ENCODE measurements at regions not wholly inside any gene's neighbourhood (a gene's known extent, or its start where the extent isn't known, plus 50 kb on each side); places are given as distances from the start of the nearest gene placed in this dataset.

GRCh38 chr12:86456241-86456640 is 200.1 kb upstream of the MGAT4C start:
- H3K23me2 ChIP-seq (ENCODE audit: insufficient read length, low read depth, low read length, poor library complexity, severe bottlenecking), result no peaks in the 10 kb centered on the region
- no peak overlapping the region for H3K18ac ChIP-seq (ENCODE audit: insufficient read length, low read depth, low read length)
- no peaks in the 10 kb centered on the region for H3K79me1 ChIP-seq (ENCODE audit: insufficient read depth, low read depth, low read length, poor library complexity, severe bottlenecking)
- no peak overlapping the region for H3K27ac ChIP-seq (ENCODE audit: insufficient read length, low read depth, low read length)
- TF ChIP-seq CTCF (conservative IDR thresholded peaks at IDR 0.05), result no peak
- no peaks in the 10 kb centered on the region for H3K9me3 ChIP-seq (ENCODE audit: control insufficient read depth, low read depth, low read length)
- H3K79me2 ChIP-seq (ENCODE audit: insufficient read depth, low read length), result no peaks in the 10 kb centered on the region
- no peak overlapping the region for H4K91ac ChIP-seq (ENCODE audit: insufficient read length, low read depth, low read length)
- H4K8ac ChIP-seq (replicated peaks; ENCODE audit: insufficient read length, low read depth, low read length), result no peak overlapping the region
- peaks cover 8 to 9% of the 10 kb centered on the region in 2 experiments; a peak in 3 of 4 replicates for H3K4me1 Mint-ChIP-seq
- no peak overlapping the region for H2BK12ac ChIP-seq (ENCODE audit: insufficient read length, low read depth, low read length)
- no peak overlapping the region for H2AFZ ChIP-seq (ENCODE audit: low read length)
- H3K4me3 Mint-ChIP-seq, result no peak overlapping the region
- H3K4me1 ChIP-seq (ENCODE audit: insufficient read depth, low read length), result no peaks in the 10 kb centered on the region; the same call in 1 of the 2 replicates
- no CpG with 5 or more reads among the region's 3 CpGs for WGBS (ENCODE audit: extremely low coverage, insufficient read length, low lambda C conversion rate)
- H2BK5ac ChIP-seq (ENCODE audit: insufficient read length, low read length), result no peak overlapping the region
- no peaks in the 10 kb centered on the region for H3K27me3 ChIP-seq (ENCODE audit: insufficient read depth, low read length)
- no peak overlapping the region for H3K4me2 ChIP-seq (ENCODE audit: insufficient read depth, insufficient read length, low read length)
- H3K9me3 Mint-ChIP-seq, result no peaks in the 10 kb centered on the region
- H4K20me1 ChIP-seq (ENCODE audit: control insufficient read depth, insufficient read depth, insufficient read length), result no peaks in the 10 kb centered on the region
- no peak overlapping the region for H2BK20ac ChIP-seq (ENCODE audit: low read depth, low read length, poor library complexity, severe bottlenecking)
- no peak overlapping the region for H3K4ac ChIP-seq (ENCODE audit: low read depth, low read length)
- no peak overlapping the region for H3K14ac ChIP-seq (ENCODE audit: insufficient read depth, low read length)
- no peak overlapping the region for H3T11ph ChIP-seq (ENCODE audit: low read length)
- no peak overlapping the region for H3K27ac Mint-ChIP-seq
- H3K23ac ChIP-seq (ENCODE audit: insufficient read length, low read depth, low read length), result no peak overlapping the region
- H3K9ac ChIP-seq (ENCODE audit: extremely low read depth, insufficient read length, low read length), result no peak overlapping the region
- no peak overlapping the region for H2BK120ac ChIP-seq (ENCODE audit: low read depth, low read length, poor library complexity, severe bottlenecking)
- no peaks in the 10 kb centered on the region for H3K27me3 Mint-ChIP-seq (ENCODE audit: low read depth)
- H2AK5ac ChIP-seq (ENCODE audit: insufficient read length, low read length), result no peak overlapping the region
- H4K5ac ChIP-seq (ENCODE audit: insufficient read length, low read depth, low read length), result no peak overlapping the region
- H2BK15ac ChIP-seq (ENCODE audit: low read depth, low read length), result no peak overlapping the region
- no peak for DNase-seq
- no peak overlapping the region for H3K56ac ChIP-seq (ENCODE audit: insufficient read length, low read depth, low read length)
- H3K36me3 Mint-ChIP-seq (ENCODE audit: insufficient read depth in 1 of 3, low read depth in 3 of 3), result no peaks in the 10 kb centered on the region
